NCI-H82 (cell line): ENCODE measurements at regions not wholly inside any gene's neighbourhood (a gene's known extent, or its start where the extent isn't known, plus 50 kb on each side); places are given as distances from the start of the nearest gene placed in this dataset.
"Not testable (repeated sequence)": the region's sequence is repeated elsewhere in the genome, so short reads cannot be mapped to it uniquely, and the experiment has no call there.

Source experiments
- DNase-seq: peaks from one replicate; lab custom pipeline; 2025; lab: John Stamatoyannopoulos, UW

DNA sequence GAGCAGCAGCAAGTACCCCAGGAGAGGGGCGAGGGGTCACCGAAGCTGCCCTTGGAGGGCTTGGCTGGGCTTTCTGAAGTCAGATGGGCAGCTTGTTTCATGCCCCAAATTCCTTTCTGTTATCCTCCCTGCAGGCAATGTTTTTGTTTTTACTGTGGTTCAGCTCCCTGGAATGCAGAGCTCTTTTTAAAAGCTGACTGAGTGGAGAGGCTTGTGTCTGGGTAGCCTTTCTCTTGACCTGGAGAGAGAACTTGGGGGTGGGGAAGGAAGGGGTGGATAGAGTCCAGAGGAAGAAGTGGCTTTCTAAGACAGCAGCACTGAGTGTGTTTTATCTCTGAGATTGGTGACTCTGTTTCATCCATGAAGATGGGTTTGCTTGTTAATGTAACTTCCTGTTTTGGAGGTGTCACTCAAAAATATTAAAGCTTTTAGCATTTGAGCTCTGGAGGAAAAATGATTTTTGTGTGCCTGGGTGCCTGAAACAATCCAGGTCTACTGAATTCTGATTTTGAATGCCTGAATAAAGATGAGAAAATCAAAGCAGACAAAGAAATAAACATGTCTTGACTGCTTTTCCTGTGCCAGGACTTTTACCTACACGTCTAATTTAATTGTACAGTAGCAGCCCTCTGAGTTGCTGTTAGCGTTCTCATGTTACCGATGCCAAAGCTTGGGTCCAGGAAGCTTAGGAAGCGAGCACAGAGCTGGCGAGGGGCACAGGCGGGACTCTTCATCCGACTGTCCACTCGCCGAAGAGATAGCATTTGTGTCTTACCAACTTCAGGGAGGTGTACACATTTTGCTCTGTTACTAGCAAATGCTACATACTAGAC is 78.2 kb upstream of the EEF1E1 start:
- DNase-seq, result no peak

DNA sequence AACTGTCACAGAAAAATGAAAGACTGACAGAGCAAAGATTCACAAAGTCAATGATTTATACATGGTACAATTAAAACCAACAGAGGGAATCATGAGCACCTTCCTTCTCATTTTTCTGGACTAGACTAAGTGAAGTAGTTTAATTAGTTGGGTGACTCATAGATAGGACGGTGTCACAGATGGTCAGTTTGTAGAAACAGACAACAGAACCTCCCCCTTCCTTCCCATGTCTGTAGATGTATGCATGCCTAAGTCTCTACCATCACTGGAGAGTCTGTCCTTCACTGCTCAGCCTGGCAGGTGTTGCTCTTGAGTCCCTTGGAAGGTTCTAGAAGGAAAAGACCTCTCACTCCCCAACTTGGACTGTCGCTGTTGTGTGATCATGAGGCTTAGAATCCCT is 75.4 kb upstream of the EEF1E1 start:
- no peak for DNase-seq

DNA sequence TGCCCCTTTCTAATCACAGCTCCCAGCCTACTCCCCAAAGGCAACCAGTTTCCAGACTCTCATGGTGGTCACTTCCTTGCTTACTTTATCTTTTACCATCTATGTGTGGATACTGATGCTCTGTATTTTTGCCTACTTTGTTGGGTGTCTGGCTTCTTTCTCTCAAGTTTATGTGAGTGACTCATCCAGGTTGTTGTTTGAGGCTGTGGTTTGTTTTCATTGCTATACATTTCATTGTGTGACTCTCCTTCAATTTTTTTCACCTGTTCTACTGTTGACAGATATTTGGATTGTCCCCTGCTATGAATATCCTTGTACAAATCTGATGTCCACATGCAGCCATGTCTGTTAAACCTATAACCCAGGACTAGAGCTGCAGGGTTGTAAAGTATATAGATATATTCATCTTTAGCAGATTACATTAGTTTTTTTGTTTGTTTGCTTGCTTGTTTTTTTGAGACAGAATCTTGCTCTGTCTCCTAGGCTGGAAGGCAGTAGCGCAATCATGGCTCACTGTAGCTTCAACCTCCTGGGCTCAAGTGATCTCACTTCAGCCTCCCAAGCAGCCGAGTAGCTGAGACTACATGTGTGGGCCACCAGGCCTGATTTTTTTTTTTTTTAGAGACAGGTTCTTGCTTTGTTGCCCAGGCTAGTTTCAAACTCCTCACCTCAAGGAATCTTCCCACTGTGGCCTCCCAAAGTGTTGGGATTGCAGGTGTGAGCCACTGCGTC is 72.9 kb upstream of the EEF1E1 start:
- no peak for DNase-seq

DNA sequence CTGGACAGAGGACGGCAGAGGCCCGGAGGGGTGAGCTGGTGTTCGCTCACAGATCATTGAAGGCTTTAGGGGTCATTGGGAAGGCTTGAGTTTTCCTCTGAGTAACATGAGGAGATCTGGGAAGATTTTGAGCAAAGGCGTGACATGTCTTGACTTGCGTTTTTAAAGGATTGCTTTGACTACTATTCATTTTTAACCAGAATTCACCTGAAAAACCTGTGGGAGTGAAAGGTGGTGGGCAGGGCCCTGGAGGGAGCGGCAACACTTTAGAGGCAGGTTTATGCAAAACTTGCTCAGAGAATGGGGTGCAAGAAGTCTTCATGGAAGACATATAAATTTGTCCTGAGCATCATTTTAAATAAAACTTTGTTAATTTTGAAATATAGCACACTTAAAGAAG is 72.2 kb upstream of the EEF1E1 start:
- no peak for DNase-seq

DNA sequence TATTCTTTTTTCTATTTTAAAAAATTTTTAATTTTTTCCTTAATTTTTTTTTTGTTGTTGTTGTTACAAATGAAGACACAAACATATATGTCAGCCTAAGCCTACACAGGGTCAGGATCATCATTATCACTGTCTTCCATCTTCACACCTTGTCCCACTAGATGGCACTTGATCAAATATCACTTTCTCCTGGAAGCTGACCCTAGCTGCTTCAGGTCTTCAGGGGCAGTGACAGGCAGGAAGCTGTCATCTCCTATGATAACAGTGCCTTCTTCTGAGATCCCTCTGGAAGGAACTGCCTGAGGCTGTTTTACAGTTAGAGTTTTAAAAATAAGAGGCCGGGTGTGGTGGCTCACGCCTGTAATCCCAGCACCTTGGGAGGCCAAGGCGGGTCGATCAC is 70.2 kb upstream of the EEF1E1 start:
- peak; percentile 20 for DNase-seq

DNA sequence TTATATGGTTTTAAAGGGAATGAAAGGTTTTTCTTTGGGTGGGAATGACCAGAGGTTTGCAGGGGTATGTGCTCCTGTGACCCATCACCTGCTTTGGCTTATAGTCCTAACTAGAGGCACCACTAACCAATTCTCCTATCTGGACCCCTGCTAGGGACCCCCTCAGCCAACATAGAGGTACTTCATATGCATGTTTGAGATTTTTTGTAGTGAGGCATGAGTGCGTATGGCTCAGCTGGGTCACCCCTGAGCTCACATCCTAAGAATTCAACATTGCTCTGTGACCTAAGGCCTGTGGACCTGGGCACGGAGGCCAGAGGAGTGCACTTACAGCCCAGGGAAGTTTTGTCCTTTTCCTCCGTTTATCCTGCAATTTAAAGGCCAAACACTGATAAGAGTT is 68.4 kb upstream of the EEF1E1 start:
- DNase-seq, result no peak

DNA sequence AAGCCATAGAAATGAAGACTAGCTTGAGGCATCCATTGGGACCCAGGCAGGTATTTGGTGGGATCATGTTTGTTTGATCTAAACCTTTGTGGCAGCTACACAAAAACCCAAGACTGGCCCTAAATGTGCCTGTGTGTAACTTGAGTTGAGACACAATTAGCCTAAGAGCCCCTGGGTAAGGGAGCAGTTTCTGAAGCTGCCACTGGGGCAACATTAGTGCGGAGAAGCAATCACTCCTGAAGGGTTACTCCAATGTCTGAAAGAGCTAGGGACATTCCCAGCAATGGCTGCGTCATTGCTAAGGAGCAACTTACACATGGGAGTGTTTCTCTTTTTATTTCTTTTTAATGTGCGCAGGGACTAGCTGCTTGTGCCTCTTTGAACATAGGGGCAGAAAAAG is 67.9 kb upstream of the EEF1E1 start:
- DNase-seq, result peak; percentile 16

DNA sequence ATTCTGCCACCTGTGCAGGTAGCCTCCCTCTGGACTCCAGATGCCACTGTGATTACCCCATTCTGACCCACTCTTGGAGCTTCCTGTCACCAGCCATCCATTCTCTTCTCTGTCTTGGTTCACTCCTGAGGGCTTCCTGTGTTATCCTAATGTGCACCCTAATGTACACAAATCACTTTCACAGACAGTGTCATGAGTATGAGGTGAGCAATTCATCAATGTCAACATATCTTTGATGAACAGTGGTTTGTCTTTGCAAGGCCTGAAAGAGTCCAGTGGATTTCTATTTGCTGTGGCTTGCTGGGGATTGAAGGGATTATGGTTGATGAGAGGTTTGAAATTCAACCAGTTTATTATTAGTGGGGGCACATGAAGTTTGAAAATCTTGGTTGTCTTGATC is 63.8 kb upstream of the EEF1E1 start:
- no peak for DNase-seq

DNA sequence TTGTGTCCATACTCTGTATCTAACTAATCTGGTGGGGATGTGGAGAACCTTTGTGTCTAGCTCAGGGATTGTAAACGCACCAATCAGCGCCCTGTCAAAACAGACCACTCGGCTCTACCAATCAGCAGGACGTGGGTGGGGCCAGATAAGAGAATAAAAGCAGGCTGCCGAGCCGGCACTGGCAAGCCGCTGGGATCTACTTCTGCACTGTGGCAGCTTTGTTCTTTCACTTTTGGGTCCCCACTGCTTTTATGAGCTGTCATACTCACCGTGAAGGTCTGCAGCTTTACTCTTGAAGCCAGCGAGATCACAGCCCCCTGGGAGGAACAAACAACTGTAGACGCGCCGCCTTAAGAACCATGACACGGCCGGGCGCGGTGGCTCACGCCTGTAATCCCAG is 62.7 kb upstream of the EEF1E1 start:
- DNase-seq, result not testable (repeated sequence)

DNA sequence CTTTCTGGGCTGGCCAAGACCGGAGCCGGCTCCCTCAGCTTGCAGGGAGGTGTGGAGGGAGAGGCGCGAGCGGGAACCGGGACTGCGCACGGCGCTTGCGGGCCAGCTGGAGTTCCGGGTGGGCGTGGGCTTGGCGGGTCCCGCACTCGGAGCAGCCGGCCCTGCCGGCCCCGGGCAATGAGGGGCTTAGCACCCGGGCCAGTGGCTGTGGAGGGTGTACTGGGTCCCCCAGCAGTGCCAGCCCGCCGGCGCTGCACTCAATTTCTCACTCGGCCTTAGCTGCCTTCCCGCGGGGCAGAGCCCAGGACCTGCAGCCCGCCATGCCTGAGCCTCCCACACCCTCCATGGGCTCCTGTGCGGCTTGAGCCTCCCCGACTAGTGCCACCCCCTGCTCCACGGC is 61.9 kb upstream of the EEF1E1 start:
- DNase-seq, result not testable (repeated sequence)

DNA sequence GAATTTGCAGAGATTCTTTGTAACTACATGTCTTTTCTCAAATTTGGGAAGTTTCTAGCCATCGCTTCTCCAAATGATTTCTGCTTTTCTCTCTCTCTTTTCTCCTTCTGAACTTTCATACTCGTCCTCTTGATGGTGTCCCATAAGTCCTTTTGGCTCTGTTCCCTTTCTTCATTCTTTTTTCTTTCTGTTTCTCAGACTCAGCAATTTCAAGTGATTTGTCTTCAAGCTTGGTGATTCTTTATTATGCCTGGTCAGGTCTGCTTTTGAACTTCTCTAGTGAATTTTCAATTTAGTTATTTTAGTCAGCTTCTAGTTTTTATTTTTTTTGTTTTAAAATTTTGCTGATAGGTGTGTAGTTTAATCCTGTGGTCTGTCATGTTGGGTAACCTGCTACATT is 57.6 kb upstream of the EEF1E1 start:
- DNase-seq, result no peak

DNA sequence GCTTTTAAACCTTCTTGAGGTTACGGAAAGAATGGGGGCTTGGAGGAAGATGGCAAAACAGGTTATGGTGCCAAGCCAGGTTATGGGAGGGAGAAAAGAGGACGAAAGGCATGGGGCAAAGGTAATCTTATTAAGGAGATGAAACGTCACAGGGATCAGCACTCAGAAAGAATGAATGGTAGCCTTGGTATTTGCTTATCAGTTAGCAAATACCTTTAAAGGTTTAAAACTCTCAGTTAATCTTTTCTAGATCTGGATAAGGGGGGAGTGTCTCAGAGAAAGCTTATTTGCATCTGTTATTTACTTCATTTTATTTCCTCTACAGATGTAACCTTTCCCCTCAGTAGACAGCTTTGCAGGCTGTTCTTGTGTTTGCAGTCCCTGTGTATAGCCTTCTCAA is 55.5 kb upstream of the EEF1E1 start:
- peak; percentile 92 for DNase-seq

DNA sequence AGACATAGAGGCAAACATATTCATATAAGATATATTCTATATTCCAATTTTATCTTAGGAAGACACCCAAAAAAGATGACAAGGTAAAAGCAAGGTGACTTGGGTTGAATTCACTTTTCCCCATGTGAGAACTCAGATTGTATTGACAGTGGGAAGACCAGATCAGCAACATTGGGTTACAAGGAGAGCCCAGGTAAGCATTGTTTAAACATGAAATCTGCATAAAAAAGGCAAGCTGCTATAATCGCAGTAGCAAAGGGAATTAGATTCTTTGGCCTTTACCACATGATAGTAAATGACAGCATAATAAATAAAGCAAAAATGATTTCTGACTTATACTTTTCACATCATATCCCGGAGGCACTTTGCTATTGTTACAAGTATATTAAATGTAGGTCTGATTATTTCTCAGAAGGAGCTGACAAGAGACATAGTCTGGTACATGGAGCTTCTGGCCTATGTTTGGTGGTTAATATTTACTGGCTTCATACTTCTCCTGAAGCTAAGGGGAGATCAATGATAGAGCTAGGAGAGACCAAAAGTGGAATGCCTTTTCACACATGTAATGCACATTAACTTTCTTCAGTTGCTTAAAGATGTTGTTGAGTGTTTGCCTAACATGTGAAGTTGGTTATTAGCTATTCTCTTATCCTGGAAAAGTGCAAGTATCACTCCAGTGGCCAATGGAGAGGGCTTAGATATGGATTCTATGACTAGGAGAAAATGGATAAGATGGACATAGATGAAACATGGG is 53.1 kb upstream of the EEF1E1 start:
- DNase-seq, result no peak
